ENCODE measurements at regions not wholly inside any gene's neighbourhood (a gene's known extent, or its start where the extent isn't known, plus 50 kb on each side); places are given as distances from the start of the nearest gene placed in this dataset.

- no peak for TF ChIP-seq POLR2AphosphoS5 (IDR thresholded peaks at IDR 0.05; ENCODE audit: borderline replicate concordance, low read depth, low read length)
- no peak for TF ChIP-seq EZH2 (IDR thresholded peaks at IDR 0.05)
Measured at GRCh38 chr17:69609473-69610305, 195.2 kb downstream of the MAP2K6 start.
